GM23338 (cell line): ENCODE measurements at regions not wholly inside any gene's neighbourhood (a gene's known extent, or its start where the extent isn't known, plus 50 kb on each side); places are given as distances from the start of the nearest gene placed in this dataset.

ENCODE experiments used
- ATAC-seq: fragments of 200-7000 bp; cut with Tn5 transposase; 3 replicates; pipeline ENCODE4 v1.9.1; 2020
- DNase-seq: peaks from one replicate; pipeline ENCODE4 v3.0.0-alpha.2; 2015; ENCODE audit warnings: low spot score
- H2AFZ ChIP-seq: fragments of 200-600 bp; sonication (generic); 2 replicates; pipeline ENCODE4 v1.8.0; 2016; ENCODE audit warnings: antibody characterized with exemption, mild to moderate bottlenecking, moderate library complexity
- H3F3A ChIP-seq: fragments of 200-600 bp; sonication (generic); replicated peaks from 2 replicates; pipeline ENCODE4 v1.8.0; 2017; ENCODE audit warnings: antibody characterized with exemption, mixed run types, low read depth
- H3K27ac ChIP-seq: fragments of 200-600 bp; sonication (generic); 2 replicates; pipeline ENCODE4 v1.6.1; 2016; ENCODE audit warnings: low read depth
- H3K27me3 ChIP-seq: fragments of 200-600 bp; sonication (generic); 2 replicates; pipeline ENCODE4 v1.8.0; 2016; ENCODE audit warnings: mild to moderate bottlenecking, mixed run types, moderate library complexity; ENCODE audit not compliant: insufficient read depth
- H3K36me3 ChIP-seq: fragments of 200-600 bp; sonication (generic); 2 replicates; pipeline ENCODE4 v1.8.0; 2016; ENCODE audit warnings: mild to moderate bottlenecking; ENCODE audit not compliant: insufficient read depth
- H3K4me1 ChIP-seq: fragments of 200-600 bp; sonication (generic); 2 replicates; pipeline ENCODE4 v1.8.0; 2016; ENCODE audit warnings: mild to moderate bottlenecking, moderate library complexity; ENCODE audit not compliant: insufficient read depth
- H3K4me2 ChIP-seq: fragments of 200-600 bp; sonication (generic); 2 replicates; pipeline ENCODE4 v1.7.1; 2017; ENCODE audit warnings: mixed run types
- H3K4me3 ChIP-seq: fragments of 200-600 bp; sonication (generic); 2 replicates; pipeline ENCODE4 v1.6.1; 2016; ENCODE audit warnings: mixed run types
- H3K79me2 ChIP-seq: fragments of 200-600 bp; sonication (generic); replicated peaks from 2 replicates; pipeline ENCODE4 v1.8.0; 2017; ENCODE audit warnings: mild to moderate bottlenecking; ENCODE audit not compliant: insufficient read depth
- H3K9me2 ChIP-seq: fragments of 200-600 bp; sonication (generic); 2 replicates; pipeline ENCODE4 v1.8.0; 2017; ENCODE audit not compliant: insufficient read depth
- H4K20me1 ChIP-seq: fragments of 200-600 bp; sonication (generic); replicated peaks from 2 replicates; pipeline ENCODE4 v1.8.0; 2017; ENCODE audit warnings: mild to moderate bottlenecking; ENCODE audit not compliant: insufficient read depth
- H3K27ac Mint-ChIP-seq: 2 replicates; pipeline ENCODE4 v1.8.0; 2020; ENCODE audit warnings: inconsistent platforms, mild to moderate bottlenecking, moderate library complexity, mixed read lengths
- H3K27me3 Mint-ChIP-seq: 3 replicates; pipeline ENCODE4 v1.8.0; 2022; ENCODE audit warnings: low read depth, mild to moderate bottlenecking, moderate library complexity, mixed read lengths, inconsistent platforms; ENCODE audit not compliant: insufficient read depth, poor library complexity
- H3K36me3 Mint-ChIP-seq: 3 replicates; pipeline ENCODE4 v1.8.0; 2021; ENCODE audit warnings: low read depth, mild to moderate bottlenecking, inconsistent platforms, moderate library complexity, mixed read lengths
- H3K4me1 Mint-ChIP-seq: 3 replicates; pipeline ENCODE4 v1.8.0; 2020; ENCODE audit warnings: mild to moderate bottlenecking, inconsistent platforms, mixed read lengths
- H3K4me3 Mint-ChIP-seq: 3 replicates; pipeline ENCODE4 v1.8.0; 2021; ENCODE audit warnings: moderate library complexity, mild to moderate bottlenecking, inconsistent platforms, mixed read lengths
- H3K9me3 Mint-ChIP-seq: 3 replicates; pipeline ENCODE4 v1.8.0; 2020; ENCODE audit warnings: moderate library complexity, mild to moderate bottlenecking, inconsistent platforms, mixed read lengths
- CREB1 ChIP-seq: fragments of 250-450 bp; sonication (Bioruptor Pico); IDR thresholded peaks from 2 replicates; pipeline ENCODE4 v1.5.0; 2020; ENCODE audit warnings: low read depth, mild to moderate bottlenecking, moderate library complexity
- CTCF ChIP-seq, 2 experiments: fragments of 200-600 bp in 1 of 2; sonication (generic) in 1 of 2; conservative IDR thresholded peaks; 2 replicates each; pipeline versions ENCODE4 v1.5.1 to v1.6.1; 2016 to 2017; ENCODE audit warnings: antibody characterized with exemption in 2 of 2, low read depth in 2 of 2, mild to moderate bottlenecking in 2 of 2, moderate library complexity in 1 of 2
- ETS1 ChIP-seq: IDR thresholded peaks from 2 replicates; pipeline ENCODE4 v1.6.1; 2016; ENCODE audit warnings: antibody characterized with exemption
- EZH2 ChIP-seq: fragments of 200-600 bp; sonication (generic); IDR thresholded peaks from one replicate; pipeline ENCODE4 v1.8.0; 2017; ENCODE audit warnings: antibody characterized with exemption, mild to moderate bottlenecking, low read depth; ENCODE audit not compliant: unreplicated experiment
- EZH2phosphoT487 ChIP-seq: fragments of 200-600 bp; sonication (generic); IDR thresholded peaks from one replicate; pipeline ENCODE4 v1.8.1; 2018; ENCODE audit warnings: antibody characterized with exemption; ENCODE audit not compliant: unreplicated experiment
- JUNB ChIP-seq: IDR thresholded peaks from one replicate; pipeline ENCODE4 v1.6.1; 2016; ENCODE audit warnings: antibody characterized with exemption; ENCODE audit not compliant: unreplicated experiment
- NANOG ChIP-seq: IDR thresholded peaks from 2 replicates; pipeline ENCODE4 v1.6.1; 2016; ENCODE audit warnings: antibody characterized with exemption, borderline replicate concordance
- POLR2AphosphoS5 ChIP-seq: IDR thresholded peaks from 2 replicates; pipeline ENCODE4 v1.6.1; 2016; ENCODE audit warnings: antibody characterized with exemption, low read depth
- STAT1 ChIP-seq: IDR thresholded peaks from one replicate; pipeline ENCODE4 v1.6.1; 2016; ENCODE audit warnings: antibody characterized with exemption; ENCODE audit not compliant: unreplicated experiment
- ZNF114 ChIP-seq: fragments of 250-450 bp; sonication (Bioruptor Pico); IDR thresholded peaks from 2 replicates; pipeline ENCODE4 v1.5.0; 2020; ENCODE audit warnings: mild to moderate bottlenecking, moderate library complexity
- ZNF331 ChIP-seq: fragments of 250-450 bp; sonication (Bioruptor Pico); IDR thresholded peaks from 2 replicates; pipeline ENCODE4 v1.5.0; 2020; ENCODE audit warnings: low read depth, mild to moderate bottlenecking, moderate library complexity
- ZNF462 ChIP-seq: fragments of 250-450 bp; sonication (Bioruptor Pico); IDR thresholded peaks from 2 replicates; pipeline ENCODE4 v1.5.0; 2020; ENCODE audit warnings: mild to moderate bottlenecking, moderate library complexity

GRCh38 chr4:127103681-127104115 lies 529.1 kb upstream of the INTU start:
- H3K9me3 Mint-ChIP-seq: peaks cover 22% of the 10 kb centered on the region
- no peaks in the 10 kb centered on the region for H3K4me1 Mint-ChIP-seq
- Histone ChIP-seq H2AFZ (peak overlapping the region; percentile 40; the same call in 1 of the 2 replicates), H4K20me1 (no peaks in the 10 kb centered on the region), H3K36me3 (no peaks in the 10 kb centered on the region; the same call in 1 of the 2 replicates), H3F3A (no peaks in the 10 kb centered on the region), H3K27me3 (no peaks in the 10 kb centered on the region), H3K4me3 (no peak overlapping the region), H3K9me2 (peaks cover 8% of the 10 kb centered on the region; the same call in 1 of the 2 replicates), H3K79me2 (no peaks in the 10 kb centered on the region), H3K4me2 (no peak overlapping the region), H3K4me1 (no peaks in the 10 kb centered on the region), H3K27ac (no peak overlapping the region)
- no peak overlapping the region for H3K4me3 Mint-ChIP-seq
- TF ChIP-seq EZH2 (no peak), ZNF331 (no peak), POLR2AphosphoS5 (no peak), EZH2phosphoT487 (no peak), STAT1 (no peak), CTCF (conservative IDR thresholded peaks at IDR 0.05; ENCODE audit: low read depth in 2 of 2) (no peak), ETS1 (no peak), JUNB (no peak), NANOG (no peak), ZNF114 (CRISPR knock-in tag) (no peak)
- peaks cover 17% of the 10 kb centered on the region; the same call in 2 of the 3 replicates for H3K36me3 Mint-ChIP-seq
- H3K27ac Mint-ChIP-seq: no peak overlapping the region
- H3K27me3 Mint-ChIP-seq: no peaks in the 10 kb centered on the region
- ATAC-seq (no peak), DNase-seq (no peak)

GRCh38 chr4:127113844-127114362 lies 518.9 kb upstream of the INTU start:
- no peak for DNase-seq
- H3K36me3 Mint-ChIP-seq: peaks cover 20% of the 10 kb centered on the region
- ATAC-seq: no peak
- TF ChIP-seq ZNF462 (CRISPR knock-in tag) (no peak), CREB1 (CRISPR knock-in tag) (no peak), CTCF (conservative IDR thresholded peaks at IDR 0.05; ENCODE audit: low read depth in 2 of 2) (no peak), JUNB (no peak)

More at GRCh38 chr4:127113844-127114362, 518.9 kb upstream of the INTU start:
- peaks cover 20% of the 10 kb centered on the region for H3K9me3 Mint-ChIP-seq
- H3K4me2 ChIP-seq: no peak overlapping the region
- no peak overlapping the region for H3K4me3 Mint-ChIP-seq
- H3K4me1 ChIP-seq: peaks cover 4% of the 10 kb centered on the region; the same call in 1 of the 2 replicates
- no peaks in the 10 kb centered on the region for H3K27me3 ChIP-seq
- peaks cover 5% of the 10 kb centered on the region for H3K4me1 Mint-ChIP-seq
- no peaks in the 10 kb centered on the region for H4K20me1 ChIP-seq
- H3K36me3 ChIP-seq: 0 out of 2 replicates have a peak, but pooled peaks cover 3% of the 10 kb centered on the region
- no peak overlapping the region for H3K27ac ChIP-seq
- no peak overlapping the region for H3K27ac Mint-ChIP-seq
- H2AFZ ChIP-seq: no peak overlapping the region
- peaks cover 6% of the 10 kb centered on the region for H3K9me2 ChIP-seq
- H3K27me3 Mint-ChIP-seq: peaks cover 2% of the 10 kb centered on the region
- H3K79me2 ChIP-seq: no peaks in the 10 kb centered on the region
- no peaks in the 10 kb centered on the region for H3F3A ChIP-seq
- no peak overlapping the region for H3K4me3 ChIP-seq
